WTC11 (cell line): ENCODE measurements at regions not wholly inside any gene's neighbourhood (a gene's known extent, or its start where the extent isn't known, plus 50 kb on each side); places are given as distances from the start of the nearest gene placed in this dataset.
"Not testable (repeated sequence)": the region's sequence is repeated elsewhere in the genome, so short reads cannot be mapped to it uniquely, and the experiment has no call there.

ENCODE experiments used
- CTCF ChIP-seq: fragments of 200-600 bp; IDR thresholded peaks from 2 replicates; pipeline ENCODE4 v1.8.0; 2022; ENCODE audit warnings: antibody characterized with exemption
- KAT7 ChIP-seq: sonication (generic); formaldehyde crosslinking; IDR thresholded peaks from 2 replicates; pipeline ENCODE4 v1.8.1; 2023; ENCODE audit warnings: missing genetic modification reagents, mild to moderate bottlenecking, borderline replicate concordance
- NFYB ChIP-seq: sonication (generic); formaldehyde crosslinking; conservative IDR thresholded peaks from 2 replicates; pipeline ENCODE4 v1.8.0; 2022; ENCODE audit warnings: low read depth, missing genetic modification reagents
- NR2C2 ChIP-seq: sonication (generic); formaldehyde crosslinking; IDR thresholded peaks from 2 replicates; pipeline ENCODE4 v1.8.0; 2022; ENCODE audit warnings: mild to moderate bottlenecking, missing genetic modification reagents

GRCh38 chr12:114829244-114829643 is 145.3 kb upstream of the TBX3 start:
- TF ChIP-seq NR2C2 (CRISPR knock-in tag); CTCF; NFYB (CRISPR knock-in tag); KAT7: not testable (repeated sequence)
